WTC11 (cell line): ENCODE measurements at regions not wholly inside any gene's neighbourhood (a gene's known extent, or its start where the extent isn't known, plus 50 kb on each side); places are given as distances from the start of the nearest gene placed in this dataset.

Experiments used
- ATAC-seq: fragments of 200-7000 bp; cut with Tn5 transposase; 2 replicates; pipeline ENCODE4 v1.10.0; 2021; ENCODE audit warnings: mild to moderate bottlenecking, moderate library complexity
- CTCF ChIA-PET: fragments of 300-600 bp; sonication (Branson Sonifier 250); formaldehyde crosslinking; loops from one replicate; lab custom pipeline; 2021; ENCODE audit warnings: antibody characterized with exemption; lab: Charles Lee
- POLR2A ChIA-PET: fragments of 350-600 bp; sonication (Branson Sonifier 250); formaldehyde crosslinking; loops from one replicate; lab custom pipeline; 2021; ENCODE audit warnings: antibody characterized with exemption; lab: Charles Lee
- DNase-seq: peaks from one replicate; pipeline ENCODE4 v3.0.0; 2021; ENCODE audit warnings: low spot score
- H3K27ac Mint-ChIP-seq: 2 replicates; pipeline ENCODE4 v1.8.0; 2021; ENCODE audit warnings: mixed read lengths
- H3K27me3 Mint-ChIP-seq: 2 replicates; pipeline ENCODE4 v1.8.0; 2021; ENCODE audit warnings: low read depth, mild to moderate bottlenecking, moderate library complexity, mixed read lengths
- H3K36me3 Mint-ChIP-seq: 2 replicates; pipeline ENCODE4 v1.8.0; 2021; ENCODE audit warnings: mixed read lengths
- H3K4me1 Mint-ChIP-seq: 2 replicates; pipeline ENCODE4 v1.8.0; 2022; ENCODE audit warnings: mixed read lengths
- H3K4me3 Mint-ChIP-seq: 2 replicates; pipeline ENCODE4 v1.8.0; 2021; ENCODE audit warnings: mild to moderate bottlenecking, moderate library complexity, mixed read lengths
- H3K9me3 Mint-ChIP-seq: 2 replicates; pipeline ENCODE4 v1.8.0; 2021; ENCODE audit warnings: mixed read lengths
- AFF4 ChIP-seq: sonication (generic); formaldehyde crosslinking; IDR thresholded peaks from 2 replicates; pipeline ENCODE4 v1.8.1; 2023; ENCODE audit warnings: mild to moderate bottlenecking, missing genetic modification reagents, borderline replicate concordance
- ATF2 ChIP-seq: sonication (generic); formaldehyde crosslinking; IDR thresholded peaks from 2 replicates; pipeline ENCODE4 v1.8.1; 2022; ENCODE audit warnings: low read depth, missing genetic modification reagents, borderline replicate concordance
- ATF3 ChIP-seq: sonication (generic); formaldehyde crosslinking; conservative IDR thresholded peaks from 2 replicates; pipeline ENCODE4 v1.8.1; 2022; ENCODE audit warnings: mild to moderate bottlenecking, missing genetic modification reagents
- ATF6 ChIP-seq: sonication (generic); formaldehyde crosslinking; IDR thresholded peaks from 2 replicates; pipeline ENCODE4 v1.8.1; 2023; ENCODE audit warnings: mild to moderate bottlenecking, missing genetic modification reagents
- ELF4 ChIP-seq: sonication (generic); formaldehyde crosslinking; IDR thresholded peaks from 2 replicates; pipeline ENCODE4 v1.8.1; 2022; ENCODE audit warnings: low read depth, mild to moderate bottlenecking, moderate library complexity, missing genetic modification reagents
- FOXK1 ChIP-seq: sonication (generic); formaldehyde crosslinking; IDR thresholded peaks from 2 replicates; pipeline ENCODE4 v1.8.0; 2022; ENCODE audit warnings: mild to moderate bottlenecking, moderate library complexity, missing genetic modification reagents
- HMGXB4 ChIP-seq: sonication (generic); formaldehyde crosslinking; IDR thresholded peaks from 2 replicates; pipeline ENCODE4 v1.8.1; 2023; ENCODE audit warnings: mild to moderate bottlenecking, moderate library complexity, missing genetic modification reagents
- JUN ChIP-seq: sonication (generic); formaldehyde crosslinking; IDR thresholded peaks from 2 replicates; pipeline ENCODE4 v1.8.0; 2023; ENCODE audit warnings: mild to moderate bottlenecking, missing genetic modification reagents
- KAT7 ChIP-seq: sonication (generic); formaldehyde crosslinking; IDR thresholded peaks from 2 replicates; pipeline ENCODE4 v1.8.1; 2023; ENCODE audit warnings: missing genetic modification reagents, mild to moderate bottlenecking, borderline replicate concordance
- NR1H2 ChIP-seq: sonication (generic); formaldehyde crosslinking; IDR thresholded peaks from 2 replicates; pipeline ENCODE4 v1.9.0; 2021; ENCODE audit warnings: mild to moderate bottlenecking, moderate library complexity, missing genetic modification reagents
- RELA ChIP-seq: sonication (generic); formaldehyde crosslinking; IDR thresholded peaks from 2 replicates; pipeline ENCODE4 v1.8.1; 2022; ENCODE audit warnings: missing genetic modification reagents, mild to moderate bottlenecking, borderline replicate concordance
- RORB ChIP-seq: fragments of 250-450 bp; sonication (Bioruptor Pico); IDR thresholded peaks from 2 replicates; pipeline ENCODE4 v1.9.0; 2021; ENCODE audit warnings: mild to moderate bottlenecking
- TCF7 ChIP-seq: sonication (generic); formaldehyde crosslinking; IDR thresholded peaks from 2 replicates; pipeline ENCODE4 v1.8.0; 2022; ENCODE audit warnings: mild to moderate bottlenecking, low read depth, missing genetic modification reagents, moderate library complexity
- USF2 ChIP-seq: sonication (generic); formaldehyde crosslinking; IDR thresholded peaks from 2 replicates; pipeline ENCODE4 v1.8.1; 2023; ENCODE audit warnings: mild to moderate bottlenecking, missing genetic modification reagents, moderate library complexity
- ZNF317 ChIP-seq: sonication (generic); formaldehyde crosslinking; IDR thresholded peaks from 2 replicates; pipeline ENCODE4 v1.8.1; 2023; ENCODE audit warnings: low read depth, mild to moderate bottlenecking, moderate library complexity, missing genetic modification reagents, borderline replicate concordance
- ZNF396 ChIP-seq: fragments of 250-450 bp; sonication (Bioruptor Pico); IDR thresholded peaks from 2 replicates; pipeline ENCODE4 v1.8.0; 2021; ENCODE audit warnings: mild to moderate bottlenecking, moderate library complexity, borderline replicate concordance
- ZNF423 ChIP-seq: fragments of 250-450 bp; sonication (Bioruptor Pico); IDR thresholded peaks from 2 replicates; pipeline ENCODE4 v2.1.2; 2022; ENCODE audit warnings: mild to moderate bottlenecking, moderate library complexity
- ZNF532 ChIP-seq: fragments of 250-450 bp; sonication (Bioruptor Pico); IDR thresholded peaks from 2 replicates; pipeline ENCODE4 v1.9.0; 2021; ENCODE audit warnings: mild to moderate bottlenecking, borderline replicate concordance
- ZSCAN18 ChIP-seq: fragments of 250-450 bp; sonication (Bioruptor Pico); IDR thresholded peaks from 2 replicates; pipeline ENCODE4 v2.1.2; 2022; ENCODE audit warnings: mild to moderate bottlenecking, moderate library complexity

GRCh38 chr14:101072070-101072469 lies 168.5 kb upstream of the RTL1 start:
- H3K9me3 Mint-ChIP-seq: peaks cover 6% of the 10 kb centered on the region; the same call in 1 of the 2 replicates
- H3K27me3 Mint-ChIP-seq: peaks cover 3% of the 10 kb centered on the region; the same call in 1 of the 2 replicates
- ChIA-PET POLR2A (no interaction called here), CTCF (no interaction called here)
- H3K4me3 Mint-ChIP-seq: no peak overlapping the region
- peak overlapping the region; percentile 79; the same call in 1 of the 2 replicates for H3K27ac Mint-ChIP-seq
- TF ChIP-seq ELF4 (CRISPR knock-in tag) (no peak), NR1H2 (CRISPR knock-in tag) (no peak), AFF4 (CRISPR knock-in tag) (no peak), ZNF396 (CRISPR knock-in tag) (no peak), ATF3 (CRISPR knock-in tag) (no peak), ZNF317 (CRISPR knock-in tag) (no peak), ATF6 (CRISPR knock-in tag) (no peak), ZSCAN18 (CRISPR knock-in tag) (no peak), RELA (no peak), KAT7 (no peak), ZNF532 (CRISPR knock-in tag) (no peak)
- DNase-seq (peak; percentile 8), ATAC-seq (no peak)
- H3K36me3 Mint-ChIP-seq: peaks cover 11% of the 10 kb centered on the region
- H3K4me1 Mint-ChIP-seq: peaks cover 29% of the 10 kb centered on the region

GRCh38 chr14:101072531-101072930 lies 169.0 kb upstream of the RTL1 start:
- Mint-ChIP-seq H3K36me3 (peaks cover 11% of the 10 kb centered on the region), H3K4me1 (peaks cover 29% of the 10 kb centered on the region), H3K4me3 (no peak overlapping the region), H3K27ac (peak overlapping the region; percentile 79; the same call in 1 of the 2 replicates), H3K27me3 (peaks cover 6% of the 10 kb centered on the region; the same call in 1 of the 2 replicates), H3K9me3 (peaks cover 6% of the 10 kb centered on the region; the same call in 1 of the 2 replicates)
- POLR2A ChIA-PET: no interaction called here
- DNase-seq (peak; percentile 16), ATAC-seq (no peak)
- CTCF ChIA-PET: no interaction called here
- no peak for TF ChIP-seq JUN (CRISPR knock-in tag)
- TF ChIP-seq TCF7 (CRISPR knock-in tag): no peak
- no peak for TF ChIP-seq FOXK1 (CRISPR knock-in tag)
- no peak for TF ChIP-seq RORB (CRISPR knock-in tag)
- TF ChIP-seq ATF2 (CRISPR knock-in tag): no peak
- TF ChIP-seq HMGXB4 (CRISPR knock-in tag): no peak
- TF ChIP-seq USF2 (CRISPR knock-in tag): no peak
- no peak for TF ChIP-seq ZNF423 (CRISPR knock-in tag)
